HepG2 (cell line): ENCODE measurements at regions not wholly inside any gene's neighbourhood (a gene's known extent, or its start where the extent isn't known, plus 50 kb on each side); places are given as distances from the start of the nearest gene placed in this dataset.

ENCODE experiments used
- CC2D1A ChIP-seq: sonication (generic); formaldehyde crosslinking; IDR thresholded peaks from 2 replicates; pipeline ENCODE4 v1.8.1; 2023; ENCODE audit warnings: mild to moderate bottlenecking, missing genetic modification reagents
- CHD4 ChIP-seq: fragments of 200-600 bp; sonication (generic); IDR thresholded peaks from 2 replicates; pipeline ENCODE4 v1.7.0; 2017; ENCODE audit warnings: mild to moderate bottlenecking, low read length, borderline replicate concordance
- POLR2AphosphoS2 ChIP-seq: IDR thresholded peaks from 2 replicates; pipeline ENCODE4 v1.6.1; 2011; ENCODE audit warnings: low read depth, low read length, improper control_type of control experiment
- STAT6 ChIP-seq: sonication (generic); formaldehyde crosslinking; IDR thresholded peaks from 2 replicates; pipeline ENCODE4 v1.4.0; 2020; ENCODE audit warnings: missing genetic modification reagents, mild to moderate bottlenecking, borderline replicate concordance
- ZNF570 ChIP-seq: sonication (generic); formaldehyde crosslinking; IDR thresholded peaks from 2 replicates; pipeline ENCODE4 v1.4.0; 2020; ENCODE audit warnings: mild to moderate bottlenecking, missing genetic modification reagents, borderline replicate concordance
- TF ChIP-seq, protein P1 (sequence below): sonication (generic); formaldehyde crosslinking; IDR thresholded peaks from one replicate; pipeline ENCODE4 v1.5.1; 2020; ENCODE audit warnings: mild to moderate bottlenecking, missing genetic modification reagents; ENCODE audit errors: not compliant biosample characterization

- TF ChIP-seq, protein P1, sequence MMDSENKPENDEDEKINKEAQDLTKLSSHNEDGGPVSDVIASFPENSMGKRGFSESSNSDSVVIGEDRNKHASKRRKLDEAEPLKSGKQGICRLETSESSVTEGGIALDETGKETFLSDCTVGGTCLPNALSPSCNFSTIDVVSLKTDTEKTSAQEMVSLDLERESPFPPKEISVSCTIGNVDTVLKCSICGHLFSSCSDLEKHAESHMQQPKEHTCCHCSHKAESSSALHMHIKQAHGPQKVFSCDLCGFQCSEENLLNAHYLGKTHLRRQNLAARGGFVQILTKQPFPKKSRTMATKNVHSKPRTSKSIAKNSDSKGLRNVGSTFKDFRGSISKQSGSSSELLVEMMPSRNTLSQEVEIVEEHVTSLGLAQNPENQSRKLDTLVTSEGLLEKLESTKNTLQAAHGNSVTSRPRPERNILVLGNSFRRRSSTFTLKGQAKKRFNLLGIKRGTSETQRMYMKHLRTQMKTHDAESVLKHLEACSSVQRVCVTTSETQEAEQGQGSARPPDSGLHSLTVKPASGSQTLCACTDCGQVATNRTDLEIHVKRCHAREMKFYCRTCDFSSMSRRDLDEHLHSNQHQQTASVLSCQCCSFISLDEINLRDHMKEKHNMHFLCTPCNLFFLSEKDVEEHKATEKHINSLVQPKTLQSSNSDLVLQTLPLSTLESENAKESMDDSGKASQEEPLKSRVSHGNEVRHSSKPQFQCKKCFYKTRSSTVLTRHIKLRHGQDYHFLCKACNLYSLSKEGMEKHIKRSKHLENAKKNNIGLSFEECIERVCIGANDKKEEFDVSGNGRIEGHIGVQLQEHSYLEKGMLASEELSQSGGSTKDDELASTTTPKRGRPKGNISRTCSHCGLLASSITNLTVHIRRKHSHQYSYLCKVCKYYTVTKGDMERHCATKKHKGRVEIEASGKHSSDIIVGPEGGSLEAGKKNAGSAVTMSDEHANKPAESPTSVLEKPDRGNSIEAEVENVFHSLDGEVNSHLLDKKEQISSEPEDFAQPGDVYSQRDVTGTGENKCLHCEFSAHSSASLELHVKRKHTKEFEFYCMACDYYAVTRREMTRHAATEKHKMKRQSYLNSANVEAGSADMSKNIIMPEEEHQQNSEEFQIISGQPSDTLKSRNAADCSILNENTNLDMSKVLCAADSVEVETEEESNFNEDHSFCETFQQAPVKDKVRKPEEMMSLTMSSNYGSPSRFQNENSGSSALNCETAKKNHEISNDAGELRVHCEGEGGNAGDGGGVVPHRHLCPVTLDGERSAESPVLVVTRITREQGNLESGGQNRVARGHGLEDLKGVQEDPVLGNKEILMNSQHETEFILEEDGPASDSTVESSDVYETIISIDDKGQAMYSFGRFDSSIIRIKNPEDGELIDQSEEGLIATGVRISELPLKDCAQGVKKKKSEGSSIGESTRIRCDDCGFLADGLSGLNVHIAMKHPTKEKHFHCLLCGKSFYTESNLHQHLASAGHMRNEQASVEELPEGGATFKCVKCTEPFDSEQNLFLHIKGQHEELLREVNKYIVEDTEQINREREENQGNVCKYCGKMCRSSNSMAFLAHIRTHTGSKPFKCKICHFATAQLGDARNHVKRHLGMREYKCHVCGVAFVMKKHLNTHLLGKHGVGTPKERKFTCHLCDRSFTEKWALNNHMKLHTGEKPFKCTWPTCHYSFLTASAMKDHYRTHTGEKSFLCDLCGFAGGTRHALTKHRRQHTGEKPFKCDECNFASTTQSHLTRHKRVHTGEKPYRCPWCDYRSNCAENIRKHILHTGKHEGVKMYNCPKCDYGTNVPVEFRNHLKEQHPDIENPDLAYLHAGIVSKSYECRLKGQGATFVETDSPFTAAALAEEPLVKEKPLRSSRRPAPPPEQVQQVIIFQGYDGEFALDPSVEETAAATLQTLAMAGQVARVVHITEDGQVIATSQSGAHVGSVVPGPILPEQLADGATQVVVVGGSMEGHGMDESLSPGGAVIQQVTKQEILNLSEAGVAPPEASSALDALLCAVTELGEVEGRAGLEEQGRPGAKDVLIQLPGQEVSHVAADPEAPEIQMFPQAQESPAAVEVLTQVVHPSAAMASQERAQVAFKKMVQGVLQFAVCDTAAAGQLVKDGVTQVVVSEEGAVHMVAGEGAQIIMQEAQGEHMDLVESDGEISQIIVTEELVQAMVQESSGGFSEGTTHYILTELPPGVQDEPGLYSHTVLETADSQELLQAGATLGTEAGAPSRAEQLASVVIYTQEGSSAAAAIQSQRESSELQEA, result no peak
- TF ChIP-seq CC2D1A (CRISPR knock-in tag) (no peak), ZNF570 (CRISPR knock-in tag) (no peak), STAT6 (CRISPR knock-in tag) (no peak), POLR2AphosphoS2 (no peak), CHD4 (no peak)
These were observed 443.7 kb downstream of the DSEL start for GRCh38 chr18:67072791-67073190.
